NB4 (cell line): ENCODE measurements at regions not wholly inside any gene's neighbourhood (a gene's known extent, or its start where the extent isn't known, plus 50 kb on each side); places are given as distances from the start of the nearest gene placed in this dataset.

Experiments
- DNase-seq: peaks from one replicate; pipeline ENCODE4 v3.0.0; 2010; ENCODE audit warnings: low read depth
- H3K4me3 ChIP-seq: one replicate; pipeline ENCODE4 v1.5.1; 2011; ENCODE audit warnings: mild to moderate bottlenecking, low read depth, low read length, moderate library complexity
- CTCF ChIP-seq: IDR thresholded peaks from one replicate; pipeline ENCODE4 v1.5.1; 2012; ENCODE audit warnings: low read depth, low read length
- MAX ChIP-seq: IDR thresholded peaks from 2 replicates; pipeline ENCODE4 v1.6.1; 2011; ENCODE audit warnings: low read depth, low read length
- MYC ChIP-seq: IDR thresholded peaks from 2 replicates; pipeline ENCODE4 v1.6.1; 2011; ENCODE audit warnings: low read depth, low read length
- POLR2A ChIP-seq: IDR thresholded peaks from 2 replicates; pipeline ENCODE4 v1.6.1; 2011; ENCODE audit warnings: mild to moderate bottlenecking; ENCODE audit not compliant: insufficient read length; ENCODE audit errors: extremely low read depth

- H3K4me3 ChIP-seq: no peak overlapping the region
- no peak for DNase-seq
- TF ChIP-seq MAX (no peak), CTCF (no peak), MYC (no peak), POLR2A (no peak)
These were observed 480.8 kb upstream of the EPHA7 start for GRCh38 chr6:93900142-93900541.

- no peak for DNase-seq
- H3K4me3 ChIP-seq: no peak overlapping the region
- TF ChIP-seq CTCF: no peak
- TF ChIP-seq MAX: no peak
- no peak for TF ChIP-seq POLR2A
- no peak for TF ChIP-seq MYC
These were observed 476.7 kb upstream of the EPHA7 start for GRCh38 chr6:93896081-93896480.

- H3K4me3 ChIP-seq: no peak overlapping the region
- DNase-seq: no peak
- TF ChIP-seq MAX (no peak), CTCF (no peak), POLR2A (no peak), MYC (no peak)
These were observed 475.2 kb upstream of the EPHA7 start for GRCh38 chr6:93894521-93894920.

GRCh38 chr6:93889713-93890112, 470.4 kb upstream of the EPHA7 start:
- no peak for DNase-seq
- no peak overlapping the region for H3K4me3 ChIP-seq
- no peak for TF ChIP-seq MAX
- TF ChIP-seq CTCF: no peak
- no peak for TF ChIP-seq MYC
- TF ChIP-seq POLR2A: no peak

- H3K4me3 ChIP-seq: no peak overlapping the region
- no peak for DNase-seq
- TF ChIP-seq MAX (no peak), CTCF (no peak), MYC (no peak), POLR2A (no peak)
These were observed 467.1 kb upstream of the EPHA7 start for GRCh38 chr6:93886416-93886815.

- no peak overlapping the region for H3K4me3 ChIP-seq
- TF ChIP-seq CTCF: no peak
- TF ChIP-seq MYC: no peak
- no peak for TF ChIP-seq MAX
- no peak for TF ChIP-seq POLR2A
- DNase-seq: no peak
These were observed 440.6 kb upstream of the EPHA7 start for GRCh38 chr6:93859971-93860370.
